Common myeloid progenitor, CD34-positive (primary cell): ENCODE measurements at regions not wholly inside any gene's neighbourhood (a gene's known extent, or its start where the extent isn't known, plus 50 kb on each side); places are given as distances from the start of the nearest gene placed in this dataset.

Source experiments
- CTCF ChIA-PET: fragments of 350-600 bp; sonication (Branson Sonifier 250); formaldehyde crosslinking; loops from one replicate; lab custom pipeline; 2021; ENCODE audit warnings: antibody characterized with exemption; lab: Charles Lee
- POLR2A ChIA-PET: fragments of 350-600 bp; sonication (Branson Sonifier 250); formaldehyde crosslinking; loops from one replicate; lab custom pipeline; 2021; ENCODE audit warnings: antibody characterized with exemption; lab: Charles Lee
- DNase-seq, 3 donors: peaks; one replicate each; pipeline versions ENCODE4 v3.0.0 to v3.0.0-alpha.2; 2013
- H3K27ac ChIP-seq, 2 experiments: 1 replicate in 1 of 2; 2 replicates in 1 of 2; pipeline ENCODE4 v1.7.0; 2013; ENCODE audit warnings: inconsistent platforms in 2 of 2, low read length in 2 of 2, mild to moderate bottlenecking in 2 of 2, low read depth in 1 of 2, moderate library complexity in 1 of 2; ENCODE audit not compliant: severe bottlenecking in 2 of 2, insufficient read depth in 1 of 2, poor library complexity in 1 of 2
- H3K27me3 ChIP-seq, 5 experiments: replicated peaks in 2 of 5; 1 replicate in 3 of 5; 2 replicates in 2 of 5; pipeline versions ENCODE4 v1.6.1 to v1.7.0; 2013; ENCODE audit warnings: low read length in 4 of 5, mild to moderate bottlenecking in 2 of 5, moderate library complexity in 2 of 5, inconsistent platforms in 1 of 5; ENCODE audit not compliant: insufficient read depth in 5 of 5, control insufficient read depth in 4 of 5
- H3K36me3 ChIP-seq, 4 experiments: 1 replicate in 2 of 4; 2 replicates in 2 of 4; pipeline versions ENCODE4 v1.6.1 to v1.7.0; 2013; ENCODE audit warnings: low read length in 3 of 4, control low read depth in 1 of 4, mild to moderate bottlenecking in 1 of 4; ENCODE audit not compliant: control insufficient read depth in 4 of 4, insufficient read depth in 4 of 4
- H3K4me1 ChIP-seq, 4 experiments: 1 replicate in 3 of 4; 2 replicates in 1 of 4; pipeline versions ENCODE4 v1.6.1 to v1.7.1; 2013; ENCODE audit warnings: low read length in 3 of 4, mild to moderate bottlenecking in 3 of 4, control low read depth in 1 of 4, inconsistent platforms in 1 of 4, moderate library complexity in 1 of 4; ENCODE audit not compliant: control insufficient read depth in 4 of 4, insufficient read depth in 4 of 4; ENCODE audit errors: control extremely low read depth in 1 of 4
- H3K4me3 ChIP-seq, 7 experiments: 1 replicate in 4 of 7; 2 replicates in 3 of 7; pipeline versions ENCODE4 v1.5.1 to v1.7.0; 2013; ENCODE audit warnings: mild to moderate bottlenecking in 7 of 7, low read length in 6 of 7, moderate library complexity in 6 of 7, inconsistent platforms in 2 of 7, low read depth in 2 of 7, control low read depth in 1 of 7; ENCODE audit not compliant: insufficient read depth in 4 of 7, control insufficient read depth in 1 of 7; ENCODE audit errors: extremely low read depth in 1 of 7
- H3K9me3 ChIP-seq, 5 experiments: 1 replicate in 4 of 5; 2 replicates in 1 of 5; pipeline versions ENCODE4 v1.6.1 to v1.7.1; 2013; ENCODE audit warnings: low read length in 4 of 5, mild to moderate bottlenecking in 2 of 5, inconsistent platforms in 1 of 5, low read depth in 1 of 5, moderate library complexity in 1 of 5; ENCODE audit not compliant: control insufficient read depth in 4 of 5, insufficient read depth in 2 of 5; ENCODE audit errors: control extremely low read depth in 1 of 5
- WGBS: methylation state at CpG from one replicate; pipeline ENCODE4 v1.1.5; 2013; ENCODE audit not compliant: insufficient coverage; 5-methylcytosine and 5-hydroxymethylcytosine counted together

GRCh38 chr16:55051571-55052347 is 121.1 kb downstream of the IRX5 start:
- 78% methylated on average over 7 of the region's 7 CpGs for WGBS
- Histone ChIP-seq H3K4me3 (no peak overlapping the region), H3K27me3 (peaks cover 12 to 33% (median 15%) of the 10 kb centered on the region in 5 experiments), H3K9me3 (peaks cover 0 to 11% (median 3%) of the 10 kb centered on the region in 5 experiments), H3K36me3 (no peaks in the 10 kb centered on the region), H3K27ac (no peak overlapping the region), H3K4me1 (peaks cover 0 to 5% (median 0%) of the 10 kb centered on the region in 4 experiments)
- ChIA-PET CTCF (no interaction called here), POLR2A (interaction anchor here (0.6 kb wide), 1 partner anchor 325 kb away, joined by 3 read pairs; no protein-coding TSS in a partner anchor)
- DNase-seq, result no peak

GRCh38 chr16:55052348-55052734 is 121.7 kb downstream of the IRX5 start:
- Histone ChIP-seq H3K4me3 (no peak overlapping the region), H3K9me3 (peaks cover 0 to 11% (median 3%) of the 10 kb centered on the region in 5 experiments), H3K4me1 (peaks cover 0 to 5% (median 0%) of the 10 kb centered on the region in 4 experiments), H3K36me3 (no peaks in the 10 kb centered on the region), H3K27me3 (peaks cover 12 to 39% (median 18%) of the 10 kb centered on the region in 5 experiments), H3K27ac (no peak overlapping the region)
- 100% methylated on average over 1 of the region's 2 CpGs for WGBS
- ChIA-PET POLR2A (no interaction called here), CTCF (no interaction called here)
- no peak for DNase-seq

- DNase-seq, result no peak
- ChIA-PET CTCF (interaction anchor here (1.0 kb wide), 1 partner anchor 18 kb away, joined by 3 read pairs; no protein-coding TSS in a partner anchor), POLR2A (interaction anchor here (0.6 kb wide), 1 partner anchor 718 kb away, joined by 3 read pairs; no protein-coding TSS in a partner anchor)
- 99% methylated on average over 10 of the region's 11 CpGs for WGBS
- Histone ChIP-seq H3K27me3 (peaks cover 12 to 43% (median 23%) of the 10 kb centered on the region in 5 experiments), H3K4me1 (peaks cover 0 to 5% (median 0%) of the 10 kb centered on the region in 4 experiments), H3K36me3 (no peaks in the 10 kb centered on the region), H3K27ac (no peak overlapping the region), H3K9me3 (peaks cover 0 to 11% (median 3%) of the 10 kb centered on the region in 5 experiments), H3K4me3 (no peak overlapping the region)
Observed at GRCh38 chr16:55052741-55053415, 122.2 kb downstream of the IRX5 start.

- ChIA-PET CTCF (no interaction called here), POLR2A (no interaction called here)
- 84% methylated on average over 3 of the region's 3 CpGs for WGBS
- no peak for DNase-seq
- H3K27ac ChIP-seq, result no peak overlapping the region
- H3K4me1 ChIP-seq, result peaks cover 0 to 5% (median 0%) of the 10 kb centered on the region in 4 experiments
- H3K9me3 ChIP-seq, result peaks cover 0 to 11% (median 3%) of the 10 kb centered on the region in 5 experiments
- no peak overlapping the region for H3K4me3 ChIP-seq
- H3K36me3 ChIP-seq, result no peaks in the 10 kb centered on the region
- peaks cover 12 to 63% (median 32%) of the 10 kb centered on the region in 5 experiments for H3K27me3 ChIP-seq
Observed at GRCh38 chr16:55055262-55055661, 124.6 kb downstream of the IRX5 start.

- WGBS, result 4% methylated on average over 58 of the region's 64 CpGs
- DNase-seq, result peak in 2 of 3 donors; percentile 29 to 35
- Histone ChIP-seq H3K4me1 (peaks cover 0 to 5% (median 0%) of the 10 kb centered on the region in 4 experiments), H3K36me3 (no peaks in the 10 kb centered on the region), H3K4me3 (peak overlapping the region in 1 of 7 experiments; percentile 17), H3K9me3 (peaks cover 0 to 11% (median 3%) of the 10 kb centered on the region in 5 experiments), H3K27ac (no peak overlapping the region), H3K27me3 (peaks cover 12 to 72% (median 31%) of the 10 kb centered on the region in 5 experiments)
- ChIA-PET POLR2A (no interaction called here), CTCF (no interaction called here)
Observed at GRCh38 chr16:55056585-55057401, 126.1 kb downstream of the IRX5 start.

- ChIA-PET CTCF (no interaction called here), POLR2A (no interaction called here)
- 88% methylated on average over 4 of the region's 6 CpGs for WGBS
- Histone ChIP-seq H3K9me3 (peaks cover 0 to 11% (median 3%) of the 10 kb centered on the region in 5 experiments), H3K36me3 (no peaks in the 10 kb centered on the region), H3K4me1 (peaks cover 0 to 5% (median 0%) of the 10 kb centered on the region in 4 experiments), H3K27me3 (peaks cover 12 to 77% (median 30%) of the 10 kb centered on the region in 5 experiments), H3K27ac (no peak overlapping the region), H3K4me3 (no peak overlapping the region)
- no peak for DNase-seq
Observed at GRCh38 chr16:55057866-55058265, 127.2 kb downstream of the IRX5 start.
